Non-pigmented ciliary epithelial cell (primary cell): ENCODE measurements at regions not wholly inside any gene's neighbourhood (a gene's known extent, or its start where the extent isn't known, plus 50 kb on each side); places are given as distances from the start of the nearest gene placed in this dataset.
"Not testable (repeated sequence)": the region's sequence is repeated elsewhere in the genome, so short reads cannot be mapped to it uniquely, and the experiment has no call there.

Source experiments
- DNase-seq: peaks from one replicate; pipeline ENCODE4 v3.0.0-alpha.2; 2010; ENCODE audit warnings: low read depth

DNA sequence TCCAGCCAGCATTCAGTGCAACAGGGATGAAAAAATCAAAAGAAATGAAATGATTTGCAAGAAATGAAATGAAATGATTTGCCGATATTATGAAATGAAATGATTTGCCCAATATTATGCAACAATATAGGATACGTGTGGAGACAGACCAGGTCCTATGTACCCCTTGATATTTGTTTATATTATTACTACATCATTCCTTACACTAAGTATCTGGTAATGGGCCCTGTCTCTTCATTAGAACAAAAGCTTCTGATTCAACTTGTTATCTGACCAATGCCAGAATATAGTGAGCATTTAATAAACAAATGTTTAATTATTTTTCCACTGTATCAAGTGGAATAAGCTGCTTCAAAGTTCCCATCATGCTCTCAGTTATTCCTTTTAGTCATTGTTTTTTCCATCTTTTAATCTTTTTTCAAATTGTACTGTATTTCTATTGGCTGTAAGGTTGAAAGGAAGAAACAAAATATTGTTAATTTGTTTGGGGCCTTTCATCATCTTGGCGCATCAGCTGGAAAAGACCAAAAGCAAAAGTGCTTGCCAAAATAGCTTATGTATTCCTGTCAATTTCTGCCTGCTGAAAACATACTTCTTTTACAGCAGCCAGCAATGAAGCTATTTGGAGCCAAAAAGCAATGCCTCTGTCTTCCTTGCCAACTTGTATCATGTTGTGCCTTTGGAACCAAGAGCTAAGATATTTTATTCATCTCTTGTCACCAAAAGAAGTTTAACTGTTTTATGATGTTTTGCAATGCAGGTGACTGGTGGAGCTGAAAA is 2314.9 kb downstream of the LRRC4C start:
- no peak for DNase-seq

DNA sequence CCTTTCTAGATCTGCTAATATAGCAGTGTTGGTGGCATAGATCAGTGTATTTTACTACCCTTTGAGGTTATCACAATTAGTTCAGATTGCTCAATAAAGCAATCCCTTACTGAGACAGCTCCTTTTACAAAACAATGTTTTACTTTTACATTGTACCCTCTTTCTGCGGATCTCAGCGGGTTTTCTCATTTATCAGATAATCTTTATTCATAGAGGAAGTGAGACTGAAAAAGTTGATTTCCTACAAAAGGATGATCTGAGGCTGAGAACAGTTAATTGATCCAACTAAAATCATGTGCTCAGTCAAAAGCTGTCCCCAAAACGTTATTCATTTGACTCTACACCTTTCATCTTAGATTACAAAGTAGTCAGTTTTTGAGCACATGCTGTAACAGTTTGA is 2319.9 kb downstream of the LRRC4C start:
- no peak for DNase-seq

DNA sequence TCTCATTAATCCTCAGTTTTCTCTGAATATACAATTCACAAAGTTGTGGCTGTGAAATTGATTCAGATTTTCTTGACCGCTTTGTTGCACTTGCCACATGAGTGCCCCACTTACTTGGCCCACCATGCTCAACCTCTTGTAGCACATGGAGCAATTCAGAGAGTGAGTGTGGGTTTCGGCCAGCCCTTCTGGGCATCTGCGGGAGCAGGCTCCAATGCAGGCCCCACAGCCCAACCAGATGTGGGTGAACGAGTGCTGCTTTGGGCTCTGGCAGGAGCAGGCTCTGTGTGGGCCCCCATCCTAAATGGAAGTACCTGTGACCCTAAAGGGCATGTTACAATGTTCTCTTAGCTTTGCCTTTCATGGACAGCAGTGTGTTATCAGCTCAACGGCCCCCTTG is 2338.6 kb downstream of the LRRC4C start:
- no peak for DNase-seq

DNA sequence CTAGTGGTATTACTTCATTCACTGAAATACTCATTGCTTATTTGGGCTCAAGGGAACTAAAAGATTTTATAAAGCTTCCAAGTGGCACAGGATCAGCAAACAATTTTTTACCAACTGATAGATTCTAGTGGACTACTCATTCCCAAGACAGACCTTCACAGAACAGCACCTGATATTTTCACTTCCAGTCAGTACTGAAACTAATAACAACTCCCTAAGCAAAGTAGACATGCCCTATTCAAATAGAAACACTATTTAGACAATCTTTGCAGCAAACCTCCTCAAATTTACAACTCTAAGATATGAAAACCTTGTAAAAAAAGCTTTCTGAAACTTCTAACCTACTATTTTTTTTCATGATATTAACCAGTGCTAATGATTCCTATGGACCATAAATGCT is 2345.8 kb downstream of the LRRC4C start:
- DNase-seq, result no peak

DNA sequence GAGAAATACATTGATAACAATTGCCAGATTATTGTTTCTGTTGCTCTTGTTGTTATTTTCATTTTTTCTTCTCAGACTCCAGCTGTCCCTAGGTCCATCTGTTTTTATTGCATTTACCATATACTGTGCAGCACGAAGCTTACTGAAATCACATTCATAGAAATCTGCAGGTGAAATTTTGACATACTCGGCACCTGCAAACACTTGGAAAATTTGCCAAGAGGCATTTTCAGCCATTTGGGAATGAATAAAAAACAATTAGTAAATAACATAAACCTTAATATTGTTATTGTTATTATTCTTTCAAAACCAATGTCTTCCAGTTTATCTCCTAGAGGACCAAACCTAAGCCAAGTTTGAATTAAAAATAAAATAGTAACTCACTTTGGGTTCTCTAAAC is 2357.2 kb downstream of the LRRC4C start:
- DNase-seq, result no peak

DNA sequence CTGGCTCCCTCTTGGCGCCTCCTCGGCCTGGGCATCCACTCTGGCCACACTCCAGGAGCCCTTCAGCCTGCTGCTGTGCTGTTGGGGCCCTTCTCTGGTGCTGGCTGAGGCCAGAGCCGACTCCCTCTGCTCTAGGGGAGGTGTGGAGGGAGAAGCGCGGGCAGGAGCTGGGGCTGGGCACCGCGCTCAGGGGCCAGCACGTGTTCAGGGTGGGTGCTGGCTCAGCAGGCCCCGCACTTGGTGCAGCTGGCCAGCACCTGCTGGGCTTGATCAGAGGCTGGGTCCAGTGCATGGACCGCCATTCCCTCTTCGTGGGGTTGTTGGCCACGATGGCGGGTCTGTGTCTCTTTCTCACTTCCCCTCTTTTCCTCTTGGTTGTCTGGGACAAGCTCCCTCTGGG is 2381.0 kb downstream of the LRRC4C start:
- DNase-seq, result no peak

DNA sequence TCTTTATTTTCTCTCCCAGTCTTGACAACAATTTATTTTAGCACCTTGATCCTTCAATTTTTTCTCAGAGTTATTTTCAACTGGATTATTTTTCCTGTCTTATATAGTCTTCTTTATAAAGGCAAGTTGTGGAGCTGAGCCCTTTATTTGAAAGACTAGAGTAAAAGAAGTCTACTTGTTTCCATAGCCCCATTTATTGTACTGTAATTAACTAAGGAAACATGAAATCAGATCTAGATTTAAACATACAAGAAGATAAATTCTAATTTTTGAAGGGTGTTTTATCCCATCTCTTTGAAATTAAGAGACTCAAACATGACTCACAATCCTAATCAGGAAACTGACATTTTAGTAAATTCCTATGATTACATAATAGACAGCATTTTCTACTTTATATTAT is 2421.8 kb downstream of the LRRC4C start:
- no peak for DNase-seq

DNA sequence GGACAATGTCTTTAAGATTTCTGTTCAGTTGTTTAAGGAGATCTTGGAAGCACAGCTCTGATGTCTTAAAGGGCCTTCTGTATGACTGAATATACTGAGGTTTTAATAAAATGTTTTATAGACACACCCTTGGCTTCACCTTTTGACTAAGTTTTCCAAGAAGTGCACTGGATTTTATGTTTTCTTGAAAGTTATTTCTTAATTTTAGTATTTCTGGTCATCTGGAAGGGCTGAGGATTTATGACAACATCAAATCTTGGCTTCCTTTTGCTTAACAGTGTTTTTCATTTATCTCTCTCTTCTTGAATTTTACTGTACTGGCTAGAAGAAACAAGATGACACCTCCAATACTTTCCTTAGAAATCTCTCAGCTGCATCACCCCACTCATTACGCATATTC is 2423.4 kb downstream of the LRRC4C start:
- DNase-seq, result no peak

DNA sequence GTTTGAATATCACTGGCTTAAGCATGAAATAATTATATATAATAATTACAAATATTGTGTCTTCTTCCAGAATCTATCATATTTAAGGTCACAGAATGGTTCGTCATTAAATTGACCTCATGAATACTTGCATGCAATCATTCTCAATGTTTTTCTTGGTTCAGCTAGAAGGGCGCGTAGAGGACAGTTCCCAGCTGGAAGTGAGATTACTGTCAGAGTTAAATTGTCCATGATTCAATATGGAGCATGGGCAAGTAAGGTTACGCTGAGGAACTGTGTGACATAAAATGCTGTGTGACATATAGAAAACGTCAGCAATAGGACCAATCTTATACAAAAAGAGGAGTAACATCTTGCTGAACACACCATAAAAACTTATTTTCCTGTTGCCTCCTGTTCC is 2423.5 kb upstream of the RAG2 start:
- no peak for DNase-seq

DNA sequence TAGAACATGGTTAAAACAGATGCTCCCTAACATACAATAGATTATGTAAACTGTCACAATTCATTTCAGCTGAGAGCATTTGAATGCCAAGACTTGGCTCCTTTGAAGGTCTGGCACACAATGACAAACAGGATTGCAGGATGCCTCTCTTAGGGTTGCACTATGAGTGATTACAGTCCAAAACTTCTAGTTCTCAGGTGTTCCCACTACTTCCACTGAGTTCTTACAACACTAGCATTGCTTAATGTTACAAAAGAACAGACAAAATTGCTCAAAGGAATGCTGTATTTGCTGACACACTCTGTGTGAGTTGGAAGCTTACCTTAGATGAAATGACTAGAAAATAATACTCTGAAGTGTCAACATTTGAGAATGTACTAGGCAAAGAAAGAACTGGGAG is 2413.8 kb upstream of the RAG2 start:
- DNase-seq, result no peak

DNA sequence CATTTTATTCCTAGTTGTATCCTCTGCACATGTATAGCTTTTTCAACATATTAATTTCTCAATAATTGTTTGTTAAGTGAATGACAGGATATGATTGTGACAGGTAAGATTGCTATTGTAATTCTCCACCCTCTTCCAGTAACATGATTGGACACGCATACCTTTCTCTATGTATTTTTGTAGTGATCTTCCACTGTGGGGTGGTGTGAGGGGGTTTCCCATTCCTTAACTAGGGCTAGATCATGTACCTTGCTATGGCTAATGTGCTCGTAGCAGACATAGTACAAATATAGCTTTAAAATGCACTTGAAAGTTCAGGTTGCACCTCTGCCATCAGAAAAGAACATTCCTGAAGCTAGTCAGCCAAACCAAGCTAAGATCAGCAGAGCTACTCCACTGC is 2392.8 kb upstream of the RAG2 start:
- no peak for DNase-seq

DNA sequence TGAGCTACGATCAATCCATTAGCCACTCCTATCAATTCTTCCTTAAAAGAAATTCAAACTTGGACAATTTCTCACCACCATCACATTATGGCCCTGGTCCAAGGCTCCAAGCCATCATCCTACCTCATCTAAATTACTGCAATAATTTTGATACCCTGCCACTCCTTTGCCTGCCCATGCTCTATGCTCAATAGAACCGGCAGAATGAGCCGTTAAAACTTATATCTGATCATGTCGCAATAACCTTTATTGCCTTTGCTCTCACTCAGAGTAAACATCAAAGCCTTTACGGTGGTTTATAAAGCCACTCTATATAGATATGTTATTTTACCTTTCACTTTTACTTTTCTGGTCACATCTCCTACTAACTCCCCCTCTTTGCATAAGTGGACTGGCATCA is 2392.1 kb upstream of the RAG2 start:
- DNase-seq, result no peak

DNA sequence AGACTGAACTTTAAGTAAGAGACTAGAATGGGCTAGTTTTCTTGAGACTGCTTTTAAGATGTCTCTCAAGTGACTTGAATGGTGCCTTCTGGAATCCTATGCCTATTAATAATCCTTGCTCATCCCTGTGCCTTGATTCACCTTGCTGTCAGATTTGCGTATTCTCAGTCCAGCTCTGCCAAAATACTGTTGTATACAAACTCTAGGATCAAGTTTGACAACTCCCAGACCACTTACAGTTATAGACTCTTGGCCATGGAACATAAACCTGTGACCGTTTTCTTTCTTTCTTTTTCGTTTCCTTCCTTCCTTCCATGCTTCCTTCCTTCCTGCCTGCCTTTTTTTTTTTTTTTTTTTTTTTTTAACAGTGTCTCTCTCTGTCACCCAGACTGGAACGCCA is 2390.9 kb upstream of the RAG2 start:
- DNase-seq, result no peak

DNA sequence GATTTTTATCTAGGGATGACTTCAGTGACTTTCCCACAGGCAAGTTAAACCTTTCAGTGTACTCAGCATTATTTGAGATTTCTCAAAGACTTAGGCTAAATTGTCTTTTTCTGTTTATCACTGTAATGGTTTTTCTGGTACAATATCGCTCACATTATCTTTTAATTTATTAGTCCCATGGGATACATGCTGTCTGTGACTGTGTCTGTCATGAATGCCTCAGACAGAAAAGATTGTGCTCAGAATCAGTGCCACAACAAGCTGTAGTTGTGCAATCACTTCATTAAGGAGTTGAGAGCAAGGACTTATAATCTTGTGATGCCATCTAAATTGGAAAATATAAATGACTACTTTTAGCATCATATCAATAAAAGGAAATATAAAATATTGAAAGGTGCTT is 2374.2 kb upstream of the RAG2 start:
- no peak for DNase-seq

DNA sequence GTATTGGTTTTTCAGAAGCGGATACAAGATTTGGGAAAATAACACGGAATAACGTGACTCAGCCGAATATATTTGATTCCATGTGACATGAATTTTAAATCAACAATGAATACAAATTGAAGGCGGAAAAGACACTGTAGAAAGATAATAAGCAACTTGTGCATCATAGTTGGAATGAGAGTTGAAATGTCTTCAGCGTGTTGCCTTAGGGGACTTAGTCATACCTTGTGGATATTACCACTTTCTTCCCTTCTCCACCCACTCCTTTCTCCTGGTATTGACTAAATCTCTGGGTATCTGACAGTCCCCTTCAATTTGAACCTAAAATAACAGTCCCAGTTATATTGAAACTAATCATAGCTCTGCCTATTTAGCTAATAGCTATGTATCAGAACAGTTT is 2373.1 kb upstream of the RAG2 start:
- DNase-seq, result no peak

DNA sequence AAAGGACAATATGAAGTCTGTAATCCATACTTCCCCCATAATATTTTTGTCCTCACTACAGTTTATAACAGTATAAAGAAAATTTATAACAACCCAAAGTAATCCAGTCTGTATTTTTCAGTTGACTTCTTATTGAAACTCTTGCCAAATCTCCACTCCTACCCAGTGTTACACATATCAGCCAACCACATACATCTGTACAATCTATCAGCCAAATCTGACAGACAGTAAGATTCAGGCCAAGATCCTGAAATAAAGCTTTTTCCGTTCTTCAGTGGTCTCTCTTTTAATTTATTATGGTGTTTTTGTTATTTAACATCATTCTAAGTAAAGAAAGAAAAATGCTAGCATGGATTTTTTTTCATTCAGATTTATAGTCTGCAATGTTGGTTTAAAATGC is 2370.9 kb upstream of the RAG2 start:
- no peak for DNase-seq

DNA sequence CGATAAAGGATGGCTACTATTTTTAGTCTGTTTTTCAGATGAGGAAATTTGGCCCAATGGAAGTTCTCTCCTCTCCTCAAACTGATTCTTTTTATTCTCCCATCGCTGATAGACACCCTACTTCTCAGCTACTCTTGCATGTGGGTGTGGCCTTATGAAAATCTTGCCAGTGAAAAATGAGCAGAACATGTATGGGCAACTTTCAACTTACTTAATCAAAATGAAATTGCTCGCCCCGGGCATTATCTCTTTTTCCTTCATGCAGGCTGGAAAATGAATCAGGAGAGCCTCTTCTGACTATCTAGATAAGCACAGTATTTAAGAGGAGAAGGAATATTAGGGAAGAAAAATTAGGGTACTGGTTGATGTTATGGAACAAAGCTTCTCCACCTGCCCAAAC is 2354.7 kb upstream of the RAG2 start:
- DNase-seq, result no peak

DNA sequence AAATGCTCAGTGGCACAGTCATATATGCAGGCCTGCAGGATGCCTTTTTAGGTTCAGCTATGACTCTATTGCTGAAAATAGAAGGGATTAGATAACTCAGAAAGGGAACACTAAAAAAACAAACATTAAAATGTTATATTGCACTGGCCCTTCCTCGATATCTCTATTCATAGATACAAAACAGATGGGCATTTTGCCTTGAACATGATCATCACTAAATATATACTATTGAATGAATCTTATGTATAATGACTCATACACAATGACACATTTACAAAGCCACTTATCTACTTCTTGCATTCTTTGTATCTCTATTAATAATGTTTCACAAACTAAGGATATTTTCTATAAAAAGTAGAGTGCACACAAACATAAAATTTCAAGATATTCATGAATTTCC is 2352.8 kb upstream of the RAG2 start:
- no peak for DNase-seq

DNA sequence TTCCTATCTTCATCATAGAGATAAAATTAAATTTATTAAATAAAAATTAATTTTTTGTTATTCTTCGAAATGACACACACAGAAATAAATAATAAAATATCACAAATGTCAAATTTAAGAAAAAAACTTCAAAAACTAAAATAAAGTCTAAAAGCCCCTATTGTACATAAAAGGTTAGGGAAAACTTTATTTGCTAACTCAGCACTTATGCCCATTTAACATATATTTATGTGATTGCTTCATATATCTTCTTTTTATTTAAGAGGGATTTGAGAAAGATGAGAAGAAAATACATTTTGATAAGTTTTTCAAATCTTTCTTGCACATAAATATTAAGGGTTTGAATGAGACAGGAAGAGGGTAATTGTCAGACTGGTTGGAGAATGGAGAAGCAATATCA is 2350.4 kb upstream of the RAG2 start:
- DNase-seq, result no peak

DNA sequence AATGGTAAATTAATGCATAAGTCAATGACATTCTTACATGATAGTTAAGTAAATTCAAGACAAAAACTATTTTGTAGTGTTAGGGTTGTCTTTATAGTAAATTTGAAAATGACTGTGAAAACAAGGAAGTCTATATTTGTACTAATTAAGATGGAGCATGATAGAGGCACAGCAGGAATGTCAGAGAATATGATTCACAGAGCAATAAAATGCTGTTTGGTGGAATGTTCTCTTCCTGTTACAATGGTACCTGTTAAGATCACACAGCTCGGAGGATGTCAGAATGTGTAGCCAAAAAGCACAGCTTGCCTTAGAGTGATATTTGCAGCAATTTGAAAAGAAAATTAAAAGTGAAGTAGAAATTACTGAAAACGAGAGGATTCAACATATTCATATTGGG is 2339.7 kb upstream of the RAG2 start:
- no peak for DNase-seq

DNA sequence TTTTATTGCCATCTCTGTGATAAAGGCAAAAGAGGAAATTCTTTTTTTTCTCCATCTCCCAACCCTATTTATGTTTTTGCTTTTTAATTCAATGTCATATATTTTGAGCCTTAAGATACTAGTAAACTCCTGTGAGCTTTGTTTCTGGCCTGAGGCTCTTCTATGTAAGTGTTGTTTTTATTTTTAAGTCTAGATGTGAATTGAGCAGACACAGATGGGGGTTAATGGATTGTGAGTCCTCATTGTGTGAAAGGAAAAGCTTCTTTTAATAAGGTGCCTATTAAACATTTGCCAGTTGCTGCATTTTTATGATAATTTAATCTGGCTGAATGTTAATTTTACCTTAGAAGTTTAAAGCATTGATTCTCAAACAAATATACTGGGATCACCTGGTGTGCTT is 2337.9 kb upstream of the RAG2 start:
- no peak for DNase-seq

DNA sequence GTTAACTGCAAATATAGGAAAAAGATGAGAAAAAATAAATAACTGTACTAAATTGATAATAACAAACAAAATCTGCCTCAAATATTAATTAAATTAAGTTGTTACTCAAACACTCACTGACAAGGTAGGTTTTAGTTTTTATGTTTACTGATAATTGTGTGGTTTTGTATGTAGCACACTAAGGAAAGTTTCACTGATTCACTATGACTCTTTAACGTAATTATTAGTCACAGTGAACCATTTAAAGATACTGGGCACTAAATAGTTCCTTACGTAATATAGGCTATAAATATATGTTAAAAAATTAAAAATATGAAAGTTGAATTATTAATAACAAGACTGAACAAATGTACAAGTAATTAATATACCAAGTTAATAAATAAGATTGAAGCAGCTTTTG is 2330.0 kb upstream of the RAG2 start:
- no peak for DNase-seq

DNA sequence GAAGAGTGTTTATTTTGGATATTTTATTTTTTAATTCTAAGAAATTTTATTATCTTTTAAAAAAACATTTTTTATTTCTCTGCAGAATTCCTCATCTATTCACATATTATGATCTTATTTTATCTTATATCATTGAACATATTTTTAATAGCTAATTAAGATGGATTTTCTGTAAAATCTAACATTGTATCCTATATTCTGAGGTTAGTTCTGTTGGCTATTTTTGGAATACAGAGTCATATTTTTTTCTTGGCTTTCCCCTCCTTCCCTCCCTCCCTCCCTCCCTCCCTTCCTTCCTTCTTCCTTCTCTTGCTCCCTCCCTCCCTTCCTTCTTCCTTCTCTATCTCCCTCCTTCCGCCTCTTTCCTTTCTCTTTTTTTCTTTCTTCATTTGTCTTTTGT is 2326.6 kb upstream of the RAG2 start:
- no peak for DNase-seq

DNA sequence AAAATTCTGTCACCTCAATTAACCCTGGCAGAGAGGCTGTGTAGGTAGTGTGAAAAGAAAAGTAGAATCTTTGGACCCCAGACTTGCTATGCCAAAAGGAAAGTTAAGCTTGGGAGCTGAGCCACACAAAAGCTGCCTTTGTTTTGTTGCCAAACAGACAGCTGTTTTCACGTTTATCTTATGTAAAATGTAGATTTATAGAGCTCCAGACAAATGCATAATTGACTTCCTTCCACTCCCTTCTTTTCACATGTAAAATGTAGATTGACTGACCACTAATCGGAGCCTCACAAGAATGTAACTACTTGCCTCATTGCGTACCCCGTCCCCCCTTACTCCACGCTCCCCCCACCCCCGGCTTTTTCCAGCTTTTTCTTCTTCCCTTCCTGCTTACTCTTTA is 2302.2 kb upstream of the RAG2 start:
- DNase-seq, result no peak

DNA sequence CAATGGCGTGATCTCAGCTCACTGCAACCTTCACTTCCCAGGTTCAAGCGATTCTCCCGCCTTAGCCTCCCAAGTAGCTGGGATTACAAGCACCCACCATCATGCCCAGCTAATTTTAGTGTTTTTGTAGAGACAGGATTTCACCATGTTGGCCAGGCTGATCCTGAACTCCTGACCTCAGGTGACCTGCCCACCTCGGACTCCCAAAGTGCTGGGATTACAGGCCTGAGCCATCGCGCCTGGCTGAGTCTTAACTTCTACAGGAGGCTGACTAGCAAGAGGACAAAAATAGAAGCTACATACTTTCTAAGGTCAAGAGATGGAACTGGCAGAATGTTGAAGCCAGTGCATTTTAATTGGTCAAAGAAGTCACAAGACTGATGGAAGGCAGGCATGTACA is 2296.2 kb upstream of the RAG2 start:
- not testable (repeated sequence) for DNase-seq
